ENCODE measurements at regions not wholly inside any gene's neighbourhood (a gene's known extent, or its start where the extent isn't known, plus 50 kb on each side); places are given as distances from the start of the nearest gene placed in this dataset.

- TF ChIP-seq EZH2 (IDR thresholded peaks at IDR 0.05; ENCODE audit: insufficient read depth, poor library complexity, severe bottlenecking): no peak
- no peak for TF ChIP-seq EZH2phosphoT487 (IDR thresholded peaks at IDR 0.05; ENCODE audit: insufficient read depth, low read depth)
Observed at GRCh38 chr20:52533401-52533800, 341.8 kb upstream of the ZFP64 start.
